ENCODE measurements at regions not wholly inside any gene's neighbourhood (a gene's known extent, or its start where the extent isn't known, plus 50 kb on each side); places are given as distances from the start of the nearest gene placed in this dataset.

GRCh38 chr14:65904988-65905387, 492.5 kb downstream of the FUT8 start:
- WGBS (ENCODE audit: low lambda C conversion rate, missing lambda C conversion rate), result 84% methylated on average over 4 of the region's 4 CpGs
- H4K20me1 ChIP-seq (ENCODE audit: insufficient read depth, poor library complexity, severe bottlenecking), result no peaks in the 10 kb centered on the region
- H3K4me3 ChIP-seq, result no peak overlapping the region
- H3K27me3 ChIP-seq, result no peaks in the 10 kb centered on the region
- H3K36me3 ChIP-seq (replicated peaks; ENCODE audit: insufficient read depth, low read depth), result no peaks in the 10 kb centered on the region
- H3K9me2 ChIP-seq (replicated peaks; ENCODE audit: insufficient read depth), result no peaks in the 10 kb centered on the region
- no peak overlapping the region for H2AFZ ChIP-seq
- H3K27ac ChIP-seq, result no peak overlapping the region
- no peaks in the 10 kb centered on the region for H3K79me2 ChIP-seq
- no peaks in the 10 kb centered on the region for H3K9me3 ChIP-seq (ENCODE audit: low read depth)
- no peak for DNase-seq (ENCODE audit: low spot score)
- H3K4me2 ChIP-seq, result no peak overlapping the region
- TF ChIP-seq EZH2 (IDR thresholded peaks at IDR 0.05; ENCODE audit: borderline replicate concordance) (no peak), CTCF (IDR thresholded peaks at IDR 0.05; ENCODE audit: poor library complexity) (no peak), EZH2phosphoT487 (IDR thresholded peaks at IDR 0.05; ENCODE audit: low read depth, severe bottlenecking, unreplicated experiment) (no peak)
- H3K4me1 ChIP-seq (ENCODE audit: insufficient read depth), result no peaks in the 10 kb centered on the region

GRCh38 chr14:65906344-65906743, 493.8 kb downstream of the FUT8 start:
- no peaks in the 10 kb centered on the region for H3K36me3 ChIP-seq (replicated peaks; ENCODE audit: insufficient read depth, low read depth)
- no peak overlapping the region for H3K4me3 ChIP-seq
- 86% methylated on average over 4 of the region's 4 CpGs for WGBS (ENCODE audit: low lambda C conversion rate, missing lambda C conversion rate)
- H3K27ac ChIP-seq, result no peak overlapping the region
- no peak for TF ChIP-seq EZH2phosphoT487 (IDR thresholded peaks at IDR 0.05; ENCODE audit: low read depth, severe bottlenecking, unreplicated experiment)
- no peak for TF ChIP-seq EZH2 (IDR thresholded peaks at IDR 0.05; ENCODE audit: borderline replicate concordance)
- TF ChIP-seq CTCF (IDR thresholded peaks at IDR 0.05; ENCODE audit: poor library complexity), result no peak
- no peaks in the 10 kb centered on the region for H4K20me1 ChIP-seq (ENCODE audit: insufficient read depth, poor library complexity, severe bottlenecking)
- no peaks in the 10 kb centered on the region for H3K4me1 ChIP-seq (ENCODE audit: insufficient read depth)
- DNase-seq (ENCODE audit: low spot score), result no peak
- no peaks in the 10 kb centered on the region for H3K79me2 ChIP-seq
- no peaks in the 10 kb centered on the region for H3K9me3 ChIP-seq (ENCODE audit: low read depth)
- H2AFZ ChIP-seq, result no peak overlapping the region
- no peak overlapping the region for H3K4me2 ChIP-seq
- no peaks in the 10 kb centered on the region for H3K27me3 ChIP-seq
- H3K9me2 ChIP-seq (replicated peaks; ENCODE audit: insufficient read depth), result no peaks in the 10 kb centered on the region

GRCh38 chr14:65906948-65907347, 494.4 kb downstream of the FUT8 start:
- H3K9me2 ChIP-seq (replicated peaks; ENCODE audit: insufficient read depth), result no peaks in the 10 kb centered on the region
- 86% methylated on average over 2 of the region's 2 CpGs for WGBS (ENCODE audit: low lambda C conversion rate, missing lambda C conversion rate)
- no peaks in the 10 kb centered on the region for H3K79me2 ChIP-seq
- no peak overlapping the region for H3K4me2 ChIP-seq
- H3K36me3 ChIP-seq (replicated peaks; ENCODE audit: insufficient read depth, low read depth), result no peaks in the 10 kb centered on the region
- no peak overlapping the region for H3K4me3 ChIP-seq
- no peaks in the 10 kb centered on the region for H3K9me3 ChIP-seq (ENCODE audit: low read depth)
- H3K27me3 ChIP-seq, result no peaks in the 10 kb centered on the region
- DNase-seq (ENCODE audit: low spot score), result no peak
- no peak overlapping the region for H3K27ac ChIP-seq
- TF ChIP-seq CTCF (IDR thresholded peaks at IDR 0.05; ENCODE audit: poor library complexity), result no peak
- no peak for TF ChIP-seq EZH2 (IDR thresholded peaks at IDR 0.05; ENCODE audit: borderline replicate concordance)
- no peak for TF ChIP-seq EZH2phosphoT487 (IDR thresholded peaks at IDR 0.05; ENCODE audit: low read depth, severe bottlenecking, unreplicated experiment)
- H3K4me1 ChIP-seq (ENCODE audit: insufficient read depth), result no peaks in the 10 kb centered on the region
- no peak overlapping the region for H2AFZ ChIP-seq
- H4K20me1 ChIP-seq (ENCODE audit: insufficient read depth, poor library complexity, severe bottlenecking), result no peaks in the 10 kb centered on the region

Measured in hepatocyte (in vitro differentiated cells).